ENCODE measurements at regions not wholly inside any gene's neighbourhood (a gene's known extent, or its start where the extent isn't known, plus 50 kb on each side); places are given as distances from the start of the nearest gene placed in this dataset.

GRCh38 chr4:53889326-53890055, 174.9 kb downstream of the CHIC2 start:
- TF ChIP-seq EZH2 (IDR thresholded peaks at IDR 0.05; ENCODE audit: borderline replicate concordance, low read depth, low read length, severe bottlenecking), result no peak
- no peak for TF ChIP-seq CTCF (IDR thresholded peaks at IDR 0.05; ENCODE audit: borderline replicate concordance, extremely low read depth, low read length, poor library complexity, severe bottlenecking)
